ENCODE measurements at regions not wholly inside any gene's neighbourhood (a gene's known extent, or its start where the extent isn't known, plus 50 kb on each side); places are given as distances from the start of the nearest gene placed in this dataset.
A peak's percentile ranks its signal among the peaks of the same experiment; 100 is the strongest.

DNA sequence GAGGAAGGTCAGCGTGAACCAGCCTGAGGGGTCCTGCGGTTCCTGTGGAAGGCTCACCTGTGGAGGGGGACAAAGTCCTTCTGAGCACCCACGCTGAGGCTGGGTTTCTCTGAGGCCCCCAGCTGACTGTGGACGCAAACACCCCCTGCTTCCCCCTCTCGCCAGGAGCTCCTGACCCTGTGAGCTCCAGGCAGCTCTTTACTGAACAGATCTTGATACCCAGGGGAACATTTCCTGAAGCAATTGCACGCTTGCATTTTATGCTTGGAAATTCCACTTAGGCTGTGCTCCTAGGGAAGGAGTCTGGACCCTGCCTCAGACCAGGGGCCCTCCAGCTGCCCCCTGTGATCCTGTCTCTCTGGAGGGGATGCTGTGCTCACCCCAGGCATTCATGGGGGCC, 454.2 kb upstream of the B3GAT1 start:
- Histone ChIP-seq H2BK20ac (ENCODE audit: low read length) (no peak overlapping the region), H3K4me3 (ENCODE audit: extremely low read depth in 1 of 4, insufficient read depth in 2 of 4, low read depth in 3 of 4, low read length in 4 of 4) (no peak overlapping the region), H4K91ac (replicated peaks; ENCODE audit: insufficient read length, low read length) (no peak overlapping the region), H3K56ac (replicated peaks; ENCODE audit: insufficient read length, low read depth, low read length) (no peak overlapping the region), H2BK12ac (ENCODE audit: low read depth, low read length) (no peak overlapping the region), H3K27me3 (replicated peaks in 1 of 4; ENCODE audit: control insufficient read depth in 3 of 4, extremely low read depth in 1 of 4, insufficient read depth in 3 of 4, low read length in 3 of 4) (peaks cover 0 to 3% (median 0%) of the 10 kb centered on the region in 4 experiments; a peak in 3 of 7 replicates), H3K36me3 (ENCODE audit: control insufficient read depth in 2 of 4, insufficient read depth in 4 of 4, low read length in 3 of 4) (no peaks in the 10 kb centered on the region), H2AFZ (ENCODE audit: low read length) (no peak overlapping the region), H2BK5ac (ENCODE audit: low read depth, low read length) (no peak overlapping the region), H3K23me2 (ENCODE audit: low read depth, low read length) (no peaks in the 10 kb centered on the region), H3K18ac (ENCODE audit: extremely low read depth, low read length) (no peak overlapping the region), H3K79me1 (ENCODE audit: low read depth, low read length) (no peaks in the 10 kb centered on the region), H2BK15ac (ENCODE audit: low read length) (no peak overlapping the region), H3K4ac (replicated peaks; ENCODE audit: insufficient read length, low read depth, low read length) (no peak overlapping the region), H3K4me2 (ENCODE audit: insufficient read depth in 1 of 2, low read depth in 2 of 2, low read length in 2 of 2) (no peak overlapping the region), H3K4me1 (replicated peaks in 1 of 4; ENCODE audit: control insufficient read depth in 3 of 4, insufficient read depth in 4 of 4, low read length in 3 of 4) (no peaks in the 10 kb centered on the region; a peak in 1 of 7 replicates), H4K8ac (ENCODE audit: extremely low read depth, insufficient read depth, low read length) (peak overlapping the region; percentile 60; the same call in 1 of the 2 replicates), H3K9ac (replicated peaks in 1 of 4; ENCODE audit: extremely low read depth in 1 of 4, low read depth in 3 of 4, low read length in 3 of 4) (no peak overlapping the region), H2AK5ac (ENCODE audit: low read depth, low read length) (no peak overlapping the region), H3K79me2 (ENCODE audit: control insufficient read depth in 1 of 2, insufficient read depth in 2 of 2, low read length in 2 of 2) (no peaks in the 10 kb centered on the region), H3K27ac (ENCODE audit: low read depth, low read length) (no peak overlapping the region), H3K23ac (ENCODE audit: insufficient read length) (no peak overlapping the region), H3K14ac (ENCODE audit: insufficient read length) (no peak overlapping the region), H2BK120ac (replicated peaks; ENCODE audit: low read depth, low read length) (no peak overlapping the region), H3K9me3 (ENCODE audit: insufficient read depth in 2 of 2, low read depth in 1 of 2, low read length in 1 of 2) (no peaks in the 10 kb centered on the region), H4K20me1 (replicated peaks in 1 of 2; ENCODE audit: control insufficient read depth in 1 of 2, insufficient read depth in 2 of 2, low read length in 2 of 2) (no peaks in the 10 kb centered on the region), H4K5ac (ENCODE audit: insufficient read length, low read depth, low read length) (no peak overlapping the region)
- 90% methylated on average over 6 of the region's 6 CpGs; no CpG with 5 or more reads in 1 of the 2 experiments for WGBS, 2 experiments (ENCODE audit: extremely low coverage in 1 of 2, insufficient coverage in 1 of 2, insufficient read length in 1 of 2, insufficient replicate concordance in 2 of 2, low coverage in 1 of 2, low lambda C conversion rate in 2 of 2, missing lambda C conversion rate in 1 of 2)
- DNase-seq (ENCODE audit: low read depth in 1 of 2, low spot score in 2 of 2) (no peak), FAIRE-seq (no peak)
- ChIA-PET POLR2A (ENCODE audit: partially characterized antibody) (no interaction called here), CTCF (ENCODE audit: partially characterized antibody) (interaction anchor here (0.8 to 4.3 kb wide), 20 partner anchors 10 to 456 kb away, joined by 3 to 54 read pairs (median 5); no protein-coding TSS in a partner anchor)
- TF ChIP-seq, protein P1, sequence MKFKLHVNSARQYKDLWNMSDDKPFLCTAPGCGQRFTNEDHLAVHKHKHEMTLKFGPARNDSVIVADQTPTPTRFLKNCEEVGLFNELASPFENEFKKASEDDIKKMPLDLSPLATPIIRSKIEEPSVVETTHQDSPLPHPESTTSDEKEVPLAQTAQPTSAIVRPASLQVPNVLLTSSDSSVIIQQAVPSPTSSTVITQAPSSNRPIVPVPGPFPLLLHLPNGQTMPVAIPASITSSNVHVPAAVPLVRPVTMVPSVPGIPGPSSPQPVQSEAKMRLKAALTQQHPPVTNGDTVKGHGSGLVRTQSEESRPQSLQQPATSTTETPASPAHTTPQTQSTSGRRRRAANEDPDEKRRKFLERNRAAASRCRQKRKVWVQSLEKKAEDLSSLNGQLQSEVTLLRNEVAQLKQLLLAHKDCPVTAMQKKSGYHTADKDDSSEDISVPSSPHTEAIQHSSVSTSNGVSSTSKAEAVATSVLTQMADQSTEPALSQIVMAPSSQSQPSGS (IDR thresholded peaks at IDR 0.05; ENCODE audit: low read length): no peak
- TF ChIP-seq RBBP5 (IDR thresholded peaks at IDR 0.05; ENCODE audit: borderline replicate concordance, low read depth, low read length) (no peak), SAP30 (IDR thresholded peaks at IDR 0.05; ENCODE audit: insufficient read depth, insufficient replicate concordance, low read length) (no peak), KDM1A (IDR thresholded peaks at IDR 0.05; ENCODE audit: borderline replicate concordance, low read length) (no peak), CBX8 (IDR thresholded peaks at IDR 0.05; ENCODE audit: borderline replicate concordance, low read depth, low read length) (no peak), FOSL1 (IDR thresholded peaks at IDR 0.05; ENCODE audit: insufficient read depth, low read depth, low read length) (no peak), SP2 (IDR thresholded peaks at IDR 0.05; ENCODE audit: low read length) (no peak), EGR1 (IDR thresholded peaks at IDR 0.05; ENCODE audit: borderline replicate concordance, low read depth, low read length) (no peak), JUN (IDR thresholded peaks at IDR 0.05; ENCODE audit: low read depth, low read length) (no peak), CHD2 (IDR thresholded peaks at IDR 0.05; ENCODE audit: low read length) (no peak)
- TF ChIP-seq, protein P2, sequence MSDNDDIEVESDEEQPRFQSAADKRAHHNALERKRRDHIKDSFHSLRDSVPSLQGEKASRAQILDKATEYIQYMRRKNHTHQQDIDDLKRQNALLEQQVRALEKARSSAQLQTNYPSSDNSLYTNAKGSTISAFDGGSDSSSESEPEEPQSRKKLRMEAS (IDR thresholded peaks at IDR 0.05): no peak
